ENCODE measurements at regions not wholly inside any gene's neighbourhood (a gene's known extent, or its start where the extent isn't known, plus 50 kb on each side); places are given as distances from the start of the nearest gene placed in this dataset.
"Not testable (repeated sequence)": the region's sequence is repeated elsewhere in the genome, so short reads cannot be mapped to it uniquely, and the experiment has no call there.

GRCh38 chr6:78746457-78746856, 120.9 kb upstream of the IRAK1BP1 start:
- Histone ChIP-seq H3K79me2 (ENCODE audit: insufficient read depth) (no peaks in the 10 kb centered on the region), H3K9me3 (0 out of 2 replicates have a peak, but pooled peaks cover 7% of the 10 kb centered on the region), H3F3A (replicated peaks; ENCODE audit: insufficient read depth) (no peaks in the 10 kb centered on the region), H3K4me1 (ENCODE audit: control insufficient read depth in 1 of 2, insufficient read depth in 2 of 2, low read depth in 1 of 2, low read length in 1 of 2) (no peaks in the 10 kb centered on the region), H3K9me2 (no peaks in the 10 kb centered on the region), H3K4me3 (ENCODE audit: low read depth in 2 of 2, low read length in 1 of 2) (no peak overlapping the region), H4K20me1 (ENCODE audit: insufficient read depth) (no peaks in the 10 kb centered on the region), H3K27me3 (ENCODE audit: insufficient read depth) (no peaks in the 10 kb centered on the region), H3K9ac (no peak overlapping the region), H3K27ac (ENCODE audit: low read depth in 2 of 2, low read length in 1 of 2) (peak overlapping the region in 1 of 2 experiments; percentile 30; a peak in 3 of 4 replicates), H2AFZ (ENCODE audit: low read depth) (peak overlapping the region; percentile 35; the same call in 1 of the 2 replicates), H3K36me3 (replicated peaks in 1 of 2; ENCODE audit: control insufficient read depth in 1 of 2, insufficient read depth in 2 of 2, low read length in 1 of 2) (peaks cover 0 to 6% of the 10 kb centered on the region in 2 experiments), H3K4me2 (no peak overlapping the region)
- ChIA-PET POLR2A (no interaction called here), CTCF (no interaction called here)
- no peak for DNase-seq
- TF ChIP-seq EP300 (IDR thresholded peaks at IDR 0.05; ENCODE audit: borderline replicate concordance in 1 of 2, low read depth in 1 of 2, low read length in 1 of 2) (no peak), MXI1 (IDR thresholded peaks at IDR 0.05; ENCODE audit: low read depth, low read length) (no peak), NFIC (IDR thresholded peaks at IDR 0.05; ENCODE audit: borderline replicate concordance) (peak; percentile 50; the same call in 1 of the 2 replicates), RXRA (IDR thresholded peaks at IDR 0.05; ENCODE audit: borderline replicate concordance, low read depth) (0 out of 2 replicates have a peak, but pooled peaks have one; percentile 7), GABPA (IDR thresholded peaks at IDR 0.05; ENCODE audit: low read depth) (no peak), MAX (IDR thresholded peaks at IDR 0.05; ENCODE audit: low read depth) (no peak), TCF12 (IDR thresholded peaks at IDR 0.05) (peak; percentile 86), FOXM1 (IDR thresholded peaks at IDR 0.05; ENCODE audit: low read depth) (no peak), CTCF (IDR thresholded peaks at IDR 0.05) (no peak), SMC3 (IDR thresholded peaks at IDR 0.05; ENCODE audit: low read depth, low read length) (no peak), MEF2A (IDR thresholded peaks at IDR 0.05; ENCODE audit: borderline replicate concordance, low read depth) (no peak)
- TF ChIP-seq, protein P1, sequence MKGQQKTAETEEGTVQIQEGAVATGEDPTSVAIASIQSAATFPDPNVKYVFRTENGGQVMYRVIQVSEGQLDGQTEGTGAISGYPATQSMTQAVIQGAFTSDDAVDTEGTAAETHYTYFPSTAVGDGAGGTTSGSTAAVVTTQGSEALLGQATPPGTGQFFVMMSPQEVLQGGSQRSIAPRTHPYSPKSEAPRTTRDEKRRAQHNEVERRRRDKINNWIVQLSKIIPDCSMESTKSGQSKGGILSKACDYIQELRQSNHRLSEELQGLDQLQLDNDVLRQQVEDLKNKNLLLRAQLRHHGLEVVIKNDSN (IDR thresholded peaks at IDR 0.05; ENCODE audit: borderline replicate concordance, low read depth), result no peak
- 9% methylated on average over 2 of the region's 2 CpGs for WGBS (ENCODE audit: low lambda C conversion rate)

DNA sequence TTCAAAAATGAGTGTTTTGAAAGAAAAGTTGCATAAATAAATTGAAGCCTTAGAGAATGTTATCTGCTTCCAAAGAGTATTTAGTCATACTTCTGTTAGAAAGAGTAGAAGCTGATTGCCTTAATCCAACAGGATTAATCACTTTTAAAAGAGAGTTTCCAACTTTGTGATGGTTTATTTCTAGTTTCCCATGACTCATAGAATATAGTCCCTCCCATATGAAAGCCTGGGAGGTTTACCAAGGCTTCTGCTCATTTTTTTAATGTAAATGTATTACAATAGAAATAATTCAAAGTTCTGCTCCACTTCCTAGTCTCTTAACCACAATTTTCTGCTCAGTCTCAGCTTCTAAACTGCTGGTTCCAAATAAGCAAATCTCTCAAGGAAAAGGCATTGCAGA, 118.0 kb upstream of the IRAK1BP1 start:
- TF ChIP-seq GATA2 (CRISPR knock-in tag; IDR thresholded peaks at IDR 0.05) (no peak), FOSL2 (IDR thresholded peaks at IDR 0.05; ENCODE audit: borderline replicate concordance, low read depth) (0 out of 2 replicates have a peak, but pooled peaks have one; percentile 4)
- ChIA-PET CTCF (no interaction called here), POLR2A (no interaction called here)
- peaks cover 0 to 6% of the 10 kb centered on the region in 2 experiments for H3K36me3 ChIP-seq (replicated peaks in 1 of 2; ENCODE audit: control insufficient read depth in 1 of 2, insufficient read depth in 2 of 2, low read length in 1 of 2)
- no peaks in the 10 kb centered on the region for H3K27me3 ChIP-seq (ENCODE audit: insufficient read depth)
- no peak overlapping the region for H3K4me3 ChIP-seq (ENCODE audit: low read depth in 2 of 2, low read length in 1 of 2)
- DNase-seq, result no peak
- no peak overlapping the region; a peak in 1 of 4 replicates for H3K27ac ChIP-seq (ENCODE audit: low read depth in 2 of 2, low read length in 1 of 2)
- 0 out of 2 replicates have a peak, but pooled peaks cover 7% of the 10 kb centered on the region for H3K9me3 ChIP-seq
- H3K4me1 ChIP-seq (ENCODE audit: control insufficient read depth in 1 of 2, insufficient read depth in 2 of 2, low read depth in 1 of 2, low read length in 1 of 2), result no peaks in the 10 kb centered on the region
- no peak overlapping the region for H3K9ac ChIP-seq
- no peaks in the 10 kb centered on the region for H3F3A ChIP-seq (replicated peaks; ENCODE audit: insufficient read depth)
- H3K4me2 ChIP-seq, result no peak overlapping the region
- H3K9me2 ChIP-seq, result no peaks in the 10 kb centered on the region
- H3K79me2 ChIP-seq (ENCODE audit: insufficient read depth), result no peaks in the 10 kb centered on the region
- no peaks in the 10 kb centered on the region for H4K20me1 ChIP-seq (ENCODE audit: insufficient read depth)
- no peak overlapping the region for H2AFZ ChIP-seq (ENCODE audit: low read depth)

GRCh38 chr6:78758297-78758798, 109.0 kb upstream of the IRAK1BP1 start:
- H3K36me3 ChIP-seq (replicated peaks in 1 of 2; ENCODE audit: control insufficient read depth in 1 of 2, insufficient read depth in 2 of 2, low read length in 1 of 2); H3K27ac ChIP-seq (ENCODE audit: low read depth in 2 of 2, low read length in 1 of 2); H3K4me3 ChIP-seq (ENCODE audit: low read depth in 2 of 2, low read length in 1 of 2); H3K4me1 ChIP-seq (ENCODE audit: control insufficient read depth in 1 of 2, insufficient read depth in 2 of 2, low read depth in 1 of 2, low read length in 1 of 2); H3K9ac ChIP-seq; H4K20me1 ChIP-seq (ENCODE audit: insufficient read depth); H3K9me2 ChIP-seq; H3K27me3 ChIP-seq (ENCODE audit: insufficient read depth); H3F3A ChIP-seq (replicated peaks; ENCODE audit: insufficient read depth); H3K9me3 ChIP-seq; H3K79me2 ChIP-seq (ENCODE audit: insufficient read depth); POLR2A ChIA-PET; H3K4me2 ChIP-seq; H2AFZ ChIP-seq (ENCODE audit: low read depth); DNase-seq; CTCF ChIA-PET: not testable (repeated sequence)
- 34% methylated on average over 8 of the region's 13 CpGs for WGBS (ENCODE audit: low lambda C conversion rate)
